Endothelial cell of umbilical vein (primary cell): ENCODE measurements at regions not wholly inside any gene's neighbourhood (a gene's known extent, or its start where the extent isn't known, plus 50 kb on each side); places are given as distances from the start of the nearest gene placed in this dataset.

Experiments
- EZH2 ChIP-seq: IDR thresholded peaks from 2 replicates; pipeline ENCODE4 v1.6.1; 2012; ENCODE audit warnings: borderline replicate concordance, low read depth, mild to moderate bottlenecking, moderate library complexity, low read length, inconsistent platforms; ENCODE audit not compliant: severe bottlenecking
- JUN ChIP-seq: IDR thresholded peaks from 2 replicates; pipeline ENCODE4 v1.6.1; 2011; ENCODE audit warnings: borderline replicate concordance, low read depth; ENCODE audit not compliant: insufficient read length, insufficient read depth
- MYC ChIP-seq: IDR thresholded peaks from one replicate; pipeline ENCODE4 v1.6.1; 2011; ENCODE audit warnings: mild to moderate bottlenecking, low read depth, low read length
- POLR2A ChIP-seq: IDR thresholded peaks from 2 replicates; pipeline ENCODE4 v1.6.1; 2012; ENCODE audit warnings: low read depth, mild to moderate bottlenecking, control low read depth, low read length
- POLR2AphosphoS5 ChIP-seq: IDR thresholded peaks from 2 replicates; pipeline ENCODE4 v1.6.1; 2012; ENCODE audit warnings: low read depth, mild to moderate bottlenecking, control low read depth, low read length, moderate library complexity; ENCODE audit not compliant: insufficient read depth
- TF ChIP-seq, protein P1 (sequence below), 2 donors: IDR thresholded peaks; 1 replicate in 1 of 2; 2 replicates in 1 of 2; pipeline ENCODE4 v1.5.1; 2011; ENCODE audit warnings: low read length in 2 of 2, mild to moderate bottlenecking in 2 of 2, moderate library complexity in 2 of 2, control low read depth in 1 of 2, inconsistent platforms in 1 of 2, low read depth in 1 of 2; ENCODE audit not compliant: insufficient read depth in 1 of 2; ENCODE audit errors: extremely low read depth in 1 of 2
- TF ChIP-seq, protein P2 (sequence below): IDR thresholded peaks from 2 replicates; pipeline ENCODE4 v1.6.1; 2011; ENCODE audit not compliant: insufficient read depth, insufficient read length

GRCh38 chr4:115803825-115804224 is 690.4 kb upstream of the NDST4 start:
- TF ChIP-seq, protein P1, sequence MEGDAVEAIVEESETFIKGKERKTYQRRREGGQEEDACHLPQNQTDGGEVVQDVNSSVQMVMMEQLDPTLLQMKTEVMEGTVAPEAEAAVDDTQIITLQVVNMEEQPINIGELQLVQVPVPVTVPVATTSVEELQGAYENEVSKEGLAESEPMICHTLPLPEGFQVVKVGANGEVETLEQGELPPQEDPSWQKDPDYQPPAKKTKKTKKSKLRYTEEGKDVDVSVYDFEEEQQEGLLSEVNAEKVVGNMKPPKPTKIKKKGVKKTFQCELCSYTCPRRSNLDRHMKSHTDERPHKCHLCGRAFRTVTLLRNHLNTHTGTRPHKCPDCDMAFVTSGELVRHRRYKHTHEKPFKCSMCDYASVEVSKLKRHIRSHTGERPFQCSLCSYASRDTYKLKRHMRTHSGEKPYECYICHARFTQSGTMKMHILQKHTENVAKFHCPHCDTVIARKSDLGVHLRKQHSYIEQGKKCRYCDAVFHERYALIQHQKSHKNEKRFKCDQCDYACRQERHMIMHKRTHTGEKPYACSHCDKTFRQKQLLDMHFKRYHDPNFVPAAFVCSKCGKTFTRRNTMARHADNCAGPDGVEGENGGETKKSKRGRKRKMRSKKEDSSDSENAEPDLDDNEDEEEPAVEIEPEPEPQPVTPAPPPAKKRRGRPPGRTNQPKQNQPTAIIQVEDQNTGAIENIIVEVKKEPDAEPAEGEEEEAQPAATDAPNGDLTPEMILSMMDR (IDR thresholded peaks at IDR 0.05; ENCODE audit: extremely low read depth in 1 of 2, insufficient read depth in 1 of 2, low read depth in 1 of 2, low read length in 2 of 2), result no peak
- TF ChIP-seq JUN, result no peak
- no peak for TF ChIP-seq POLR2A
- TF ChIP-seq MYC, result no peak
- no peak for TF ChIP-seq EZH2
- TF ChIP-seq POLR2AphosphoS5, result no peak
- TF ChIP-seq, protein P2, sequence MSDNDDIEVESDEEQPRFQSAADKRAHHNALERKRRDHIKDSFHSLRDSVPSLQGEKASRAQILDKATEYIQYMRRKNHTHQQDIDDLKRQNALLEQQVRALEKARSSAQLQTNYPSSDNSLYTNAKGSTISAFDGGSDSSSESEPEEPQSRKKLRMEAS, result no peak
